ENCODE measurements at regions not wholly inside any gene's neighbourhood (a gene's known extent, or its start where the extent isn't known, plus 50 kb on each side); places are given as distances from the start of the nearest gene placed in this dataset.
A peak's percentile ranks its signal among the peaks of the same experiment; 100 is the strongest.

GRCh38 chr4:41874398-41874797 lies 60.8 kb upstream of the TMEM33 start:
- Histone ChIP-seq H3K27ac (no peak overlapping the region), H3K4me2 (no peak overlapping the region), H3K79me2 (no peaks in the 10 kb centered on the region), H3K9me3 (ENCODE audit: low read depth) (no peaks in the 10 kb centered on the region), H3K4me1 (ENCODE audit: insufficient read depth) (no peaks in the 10 kb centered on the region), H3K4me3 (no peak overlapping the region), H3K9me2 (replicated peaks; ENCODE audit: insufficient read depth) (no peaks in the 10 kb centered on the region), H3K36me3 (replicated peaks; ENCODE audit: insufficient read depth, low read depth) (no peaks in the 10 kb centered on the region), H3K27me3 (peaks cover 100% of the 10 kb centered on the region), H2AFZ (no peak overlapping the region), H4K20me1 (ENCODE audit: insufficient read depth, poor library complexity, severe bottlenecking) (no peaks in the 10 kb centered on the region)
- DNase-seq (ENCODE audit: low spot score), result no peak
- WGBS (ENCODE audit: low lambda C conversion rate, missing lambda C conversion rate), result 30% methylated on average over 7 of the region's 7 CpGs
- TF ChIP-seq EZH2phosphoT487 (IDR thresholded peaks at IDR 0.05; ENCODE audit: low read depth, severe bottlenecking, unreplicated experiment), result no peak
- no peak for TF ChIP-seq EZH2 (IDR thresholded peaks at IDR 0.05; ENCODE audit: borderline replicate concordance)

GRCh38 chr4:41873380-41874295 lies 61.6 kb upstream of the TMEM33 start:
- Histone ChIP-seq H4K20me1 (ENCODE audit: insufficient read depth, poor library complexity, severe bottlenecking) (no peaks in the 10 kb centered on the region), H3K9me3 (ENCODE audit: low read depth) (no peaks in the 10 kb centered on the region), H3K27me3 (peaks cover 99% of the 10 kb centered on the region), H3K79me2 (no peaks in the 10 kb centered on the region), H3K9me2 (replicated peaks; ENCODE audit: insufficient read depth) (no peaks in the 10 kb centered on the region), H3K27ac (no peak overlapping the region), H3K36me3 (replicated peaks; ENCODE audit: insufficient read depth, low read depth) (no peaks in the 10 kb centered on the region), H3K4me1 (ENCODE audit: insufficient read depth) (no peaks in the 10 kb centered on the region), H3K4me2 (peak overlapping the region; percentile 65), H2AFZ (no peak overlapping the region), H3K4me3 (no peak overlapping the region)
- TF ChIP-seq EZH2phosphoT487 (IDR thresholded peaks at IDR 0.05; ENCODE audit: low read depth, severe bottlenecking, unreplicated experiment) (no peak), EZH2 (IDR thresholded peaks at IDR 0.05; ENCODE audit: borderline replicate concordance) (peak; percentile 78)
- 6% methylated on average over 37 of the region's 42 CpGs for WGBS (ENCODE audit: low lambda C conversion rate, missing lambda C conversion rate)
- DNase-seq (ENCODE audit: low spot score), result no peak

DNA sequence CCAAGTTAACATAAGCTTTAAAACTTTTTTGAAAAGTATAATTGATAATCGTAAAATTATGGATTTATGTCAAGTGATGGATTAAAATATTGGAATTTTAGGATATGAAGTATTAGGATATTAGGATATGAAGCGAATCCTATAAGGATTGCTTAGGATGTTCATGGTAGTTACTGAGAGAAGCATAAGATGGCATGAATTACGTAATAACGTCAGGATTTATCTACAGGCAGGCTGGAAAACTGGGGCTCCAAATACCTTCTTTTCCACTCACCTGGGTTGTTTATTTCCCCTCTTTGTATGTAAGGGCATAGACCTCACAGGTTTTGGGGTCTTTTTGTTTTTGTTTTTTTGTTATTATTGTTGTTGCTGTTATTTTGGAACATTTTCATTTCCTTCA lies 65.2 kb upstream of the TMEM33 start:
- DNase-seq (ENCODE audit: low spot score), result no peak

More for the DNA sequence above, 65.2 kb upstream of the TMEM33 start:
- Histone ChIP-seq H4K20me1 (ENCODE audit: insufficient read depth, poor library complexity, severe bottlenecking) (no peaks in the 10 kb centered on the region), H3K27ac (no peak overlapping the region), H3K79me2 (no peaks in the 10 kb centered on the region), H2AFZ (no peak overlapping the region), H3K9me3 (ENCODE audit: low read depth) (no peaks in the 10 kb centered on the region), H3K4me2 (no peak overlapping the region), H3K36me3 (replicated peaks; ENCODE audit: insufficient read depth, low read depth) (no peaks in the 10 kb centered on the region), H3K9me2 (replicated peaks; ENCODE audit: insufficient read depth) (no peaks in the 10 kb centered on the region), H3K4me3 (no peak overlapping the region), H3K4me1 (ENCODE audit: insufficient read depth) (no peaks in the 10 kb centered on the region), H3K27me3 (peaks cover 95% of the 10 kb centered on the region)
- TF ChIP-seq CTCF (IDR thresholded peaks at IDR 0.05; ENCODE audit: poor library complexity), result no peak
- TF ChIP-seq EZH2 (IDR thresholded peaks at IDR 0.05; ENCODE audit: borderline replicate concordance), result no peak
- no peak for TF ChIP-seq EZH2phosphoT487 (IDR thresholded peaks at IDR 0.05; ENCODE audit: low read depth, severe bottlenecking, unreplicated experiment)
- 52% methylated on average over 4 of the region's 4 CpGs for WGBS (ENCODE audit: low lambda C conversion rate, missing lambda C conversion rate)

Measured in hepatocyte (in vitro differentiated cells).